Endothelial cell of umbilical vein (primary cell): ENCODE measurements at regions not wholly inside any gene's neighbourhood (a gene's known extent, or its start where the extent isn't known, plus 50 kb on each side); places are given as distances from the start of the nearest gene placed in this dataset.

Source experiments
- BruUV-seq: library from RNA; stranded (reverse); fragments of 400-500 nt; replicated peaks from 2 replicates; lab custom pipeline; 2021; lab: Mats Ljungman, UMichigan
- CTCF ChIA-PET: fragments of 300-600, 350-600 bp; sonication (Branson Sonifier 250); formaldehyde crosslinking; loops from one replicate; lab custom pipeline; 2021; ENCODE audit warnings: antibody characterized with exemption, inconsistent platforms; lab: Charles Lee
- POLR2A ChIA-PET: fragments of 300-600, 350-600 bp; sonication (Branson Sonifier 250); formaldehyde crosslinking; loops from one replicate; lab custom pipeline; 2021; ENCODE audit warnings: antibody characterized with exemption, inconsistent platforms; lab: Charles Lee
- DNase-seq: peaks from one replicate; pipeline ENCODE4 v3.0.0-alpha.2; 2011; ENCODE audit warnings: low read depth, low spot score
- FAIRE-seq: peaks from 2 replicates; lab custom pipeline; 2011; peaks lifted over from hg19 to GRCh38; lab: Jason Lieb, UNC
- H2AFZ ChIP-seq: 2 replicates; pipeline ENCODE4 v1.6.0; 2012; ENCODE audit warnings: low read depth, low read length, control low read depth, inconsistent platforms
- H3K27ac ChIP-seq: 2 replicates; pipeline ENCODE4 v1.5.1; 2011; ENCODE audit warnings: low read depth, mild to moderate bottlenecking, control low read depth, low read length, moderate library complexity; ENCODE audit not compliant: insufficient read depth
- H3K27me3 ChIP-seq, 2 experiments: 2 replicates each; pipeline versions ENCODE4 v1.6.0 to v1.6.1; 2011; ENCODE audit warnings: low read length in 2 of 2, mixed read lengths in 1 of 2; ENCODE audit not compliant: control insufficient read depth in 2 of 2, insufficient read depth in 2 of 2
- H3K36me3 ChIP-seq, 2 experiments: 2 replicates in 1 of 2; 3 replicates in 1 of 2; pipeline ENCODE4 v1.5.1; 2011; ENCODE audit warnings: low read length in 2 of 2, mild to moderate bottlenecking in 1 of 2, moderate library complexity in 1 of 2; ENCODE audit not compliant: control insufficient read depth in 2 of 2, insufficient read depth in 2 of 2; ENCODE audit errors: extremely low read depth in 1 of 2
- H3K4me1 ChIP-seq: 3 replicates; pipeline ENCODE4 v1.5.1; 2011; ENCODE audit warnings: mild to moderate bottlenecking, low read length; ENCODE audit not compliant: control insufficient read depth, insufficient read depth; ENCODE audit errors: extremely low read depth
- H3K4me2 ChIP-seq: 2 replicates; pipeline ENCODE4 v1.6.1; 2011; ENCODE audit warnings: low read length, control low read depth, mixed read lengths; ENCODE audit not compliant: insufficient read depth
- H3K4me3 ChIP-seq, 3 experiments: fragments of 200-600 bp in 1 of 3; sonication (generic), shearing (Covaris generic) in 1 of 3; replicated peaks in 1 of 3; 2 replicates each; pipeline ENCODE4 v1.5.1; 2011 to 2016; ENCODE audit warnings: control low read depth in 3 of 3, low read length in 3 of 3, mild to moderate bottlenecking in 2 of 3, inconsistent platforms in 1 of 3, low read depth in 1 of 3, moderate library complexity in 1 of 3; ENCODE audit not compliant: insufficient read depth in 1 of 3
- H3K79me2 ChIP-seq: 2 replicates; pipeline ENCODE4 v1.6.0; 2012; ENCODE audit warnings: low read length, inconsistent platforms; ENCODE audit not compliant: control insufficient read depth, insufficient read depth
- H3K9ac ChIP-seq: replicated peaks from 2 replicates; pipeline ENCODE3; 2011; ENCODE audit warnings: low read length, control low read depth; ENCODE audit not compliant: insufficient read depth; ENCODE audit errors: extremely low read depth
- H3K9me1 ChIP-seq: replicated peaks from 3 replicates; pipeline ENCODE4 v1.6.0; 2011; ENCODE audit warnings: mild to moderate bottlenecking, low read length; ENCODE audit not compliant: control insufficient read depth, insufficient read depth; ENCODE audit errors: extremely low read depth
- H3K9me3 ChIP-seq: replicated peaks from 2 replicates; pipeline ENCODE4 v1.5.1; 2012; ENCODE audit warnings: low read length, inconsistent platforms; ENCODE audit not compliant: control insufficient read depth, insufficient read depth
- H4K20me1 ChIP-seq: replicated peaks from 2 replicates; pipeline ENCODE3; 2011; ENCODE audit warnings: mild to moderate bottlenecking, low read length; ENCODE audit not compliant: control insufficient read depth, insufficient read depth; ENCODE audit errors: extremely low read depth
- EZH2 ChIP-seq: IDR thresholded peaks from 2 replicates; pipeline ENCODE4 v1.6.1; 2012; ENCODE audit warnings: borderline replicate concordance, low read depth, mild to moderate bottlenecking, moderate library complexity, low read length, inconsistent platforms; ENCODE audit not compliant: severe bottlenecking
- GATA2 ChIP-seq: IDR thresholded peaks from 2 replicates; pipeline ENCODE4 v1.7.0; 2011; ENCODE audit warnings: low read depth, mild to moderate bottlenecking, moderate library complexity, mixed read lengths, low read length; ENCODE audit not compliant: insufficient read length, insufficient read depth
- MYC ChIP-seq: IDR thresholded peaks from one replicate; pipeline ENCODE4 v1.6.1; 2011; ENCODE audit warnings: mild to moderate bottlenecking, low read depth, low read length
- POLR2A ChIP-seq: IDR thresholded peaks from 2 replicates; pipeline ENCODE4 v1.6.1; 2012; ENCODE audit warnings: low read depth, mild to moderate bottlenecking, control low read depth, low read length
- POLR2AphosphoS5 ChIP-seq: IDR thresholded peaks from 2 replicates; pipeline ENCODE4 v1.6.1; 2012; ENCODE audit warnings: low read depth, mild to moderate bottlenecking, control low read depth, low read length, moderate library complexity; ENCODE audit not compliant: insufficient read depth
- dilution Hi-C: fragments of 300-500 bp; cut with MboI; formaldehyde crosslinking; loops from one replicate; pipeline ENCODE4 v1.15.0; 2019; ENCODE audit warnings: low sequenced_read_pairs; ENCODE audit not compliant: extremely low pct_ligation_motif_present
- intact Hi-C: fragments of 100-400 bp; cut with micrococcal nuclease; formaldehyde crosslinking; loops from one replicate; pipeline ENCODE4 v1.10.0; 2022
- TF ChIP-seq, protein P1 (sequence below): IDR thresholded peaks from 2 replicates; pipeline ENCODE4 v1.6.1; 2011; ENCODE audit not compliant: insufficient read depth, insufficient read length

DNA sequence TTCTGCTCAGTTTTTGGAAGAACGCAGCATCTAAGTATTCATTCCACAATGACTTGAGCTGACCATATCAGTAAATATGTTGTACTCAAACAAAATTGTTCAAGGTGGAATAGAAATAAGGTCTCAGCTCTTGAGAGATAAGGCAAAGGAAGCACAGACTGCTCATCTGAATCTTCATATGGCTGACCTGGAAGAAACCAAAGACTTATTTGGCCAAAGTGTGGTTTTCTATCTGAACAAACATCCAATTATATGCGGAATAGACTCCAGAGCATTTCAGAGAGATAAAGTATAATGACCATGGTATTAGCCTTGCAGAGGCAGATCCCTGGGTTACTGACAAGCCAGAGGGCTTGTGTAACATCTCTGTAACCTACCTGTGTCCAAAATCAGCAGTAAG, 308.7 kb downstream of the CD83 start:
- BruUV-seq = no TSS peak
- FAIRE-seq (no peak), DNase-seq (no peak)
- Histone ChIP-seq H2AFZ (no peak overlapping the region), H3K9me1 (no peaks in the 10 kb centered on the region), H3K4me2 (no peak overlapping the region), H3K79me2 (no peaks in the 10 kb centered on the region), H4K20me1 (no peaks in the 10 kb centered on the region), H3K27ac (no peak overlapping the region), H3K4me1 (no peaks in the 10 kb centered on the region), H3K9me3 (peaks cover 2% of the 10 kb centered on the region), H3K36me3 (no peaks in the 10 kb centered on the region), H3K4me3 (no peak overlapping the region), H3K9ac (no peak overlapping the region), H3K27me3 (no peaks in the 10 kb centered on the region)
- TF ChIP-seq GATA2 (no peak), MYC (no peak)
- intact Hi-C loops (no loop called here), dilution Hi-C loops (no loop called here)
- ChIA-PET CTCF (no interaction called here), POLR2A (no interaction called here)

DNA sequence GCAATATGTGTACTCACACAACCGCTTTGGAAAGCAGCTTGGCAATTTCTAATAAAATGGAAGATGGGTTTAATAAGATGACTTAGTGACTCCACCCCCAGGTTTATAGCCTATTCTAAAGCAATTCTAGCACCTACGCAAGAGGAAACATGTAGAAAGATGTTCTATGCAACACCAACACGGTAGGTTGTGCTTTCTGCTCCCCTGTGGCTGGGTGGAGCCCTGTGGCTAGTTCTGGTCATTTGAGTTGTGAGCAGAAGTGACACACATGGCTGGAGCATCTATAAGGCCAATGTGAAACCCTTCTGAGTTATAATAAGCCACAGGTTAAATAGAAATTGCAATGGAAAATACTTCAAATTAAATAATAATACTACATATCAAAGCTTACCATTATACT, 310.7 kb downstream of the CD83 start:
- DNase-seq (no peak), FAIRE-seq (no peak)
- no peak overlapping the region for H2AFZ ChIP-seq
- peaks cover 2% of the 10 kb centered on the region for H3K9me3 ChIP-seq
- no TSS peak for BruUV-seq
- CTCF ChIA-PET = no interaction called here
- H3K79me2 ChIP-seq = no peaks in the 10 kb centered on the region
- H3K4me3 ChIP-seq = no peak overlapping the region
- POLR2A ChIA-PET = no interaction called here
- H3K27me3 ChIP-seq = no peaks in the 10 kb centered on the region
- TF ChIP-seq, protein P1, sequence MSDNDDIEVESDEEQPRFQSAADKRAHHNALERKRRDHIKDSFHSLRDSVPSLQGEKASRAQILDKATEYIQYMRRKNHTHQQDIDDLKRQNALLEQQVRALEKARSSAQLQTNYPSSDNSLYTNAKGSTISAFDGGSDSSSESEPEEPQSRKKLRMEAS = no peak
- TF ChIP-seq EZH2 = no peak
- TF ChIP-seq POLR2A = no peak
- TF ChIP-seq POLR2AphosphoS5 = no peak
- no peak for TF ChIP-seq MYC
- no peak overlapping the region for H3K27ac ChIP-seq
- no peaks in the 10 kb centered on the region for H3K9me1 ChIP-seq
- no peak overlapping the region for H3K9ac ChIP-seq
- no peaks in the 10 kb centered on the region for H4K20me1 ChIP-seq
- dilution Hi-C loops = no loop called here
- H3K4me1 ChIP-seq = no peaks in the 10 kb centered on the region
- no peaks in the 10 kb centered on the region for H3K36me3 ChIP-seq
- H3K4me2 ChIP-seq = no peak overlapping the region
- intact Hi-C loops = no loop called here
